ENCODE measurements at regions not wholly inside any gene's neighbourhood (a gene's known extent, or its start where the extent isn't known, plus 50 kb on each side); places are given as distances from the start of the nearest gene placed in this dataset.

GRCh38 chr7:94059746-94060145 is 55.6 kb upstream of the BET1 start:
- DNase-seq: peak; percentile 33 to 88 (median 76)
- Histone ChIP-seq H3K9me3 (replicated peaks in 1 of 2; ENCODE audit: control insufficient read depth in 1 of 2, insufficient read depth in 1 of 2, low read length in 2 of 2) (peaks cover 0 to 3% of the 10 kb centered on the region in 2 donors), H2AFZ (ENCODE audit: insufficient read depth, low read depth, low read length, poor library complexity, severe bottlenecking) (no peak overlapping the region), H3K4me3 (replicated peaks in 1 of 3; ENCODE audit: low read depth in 2 of 3, low read length in 3 of 3) (no peak overlapping the region), H4K20me1 (ENCODE audit: insufficient read depth, low read length) (no peaks in the 10 kb centered on the region), H3K4me2 (replicated peaks; ENCODE audit: extremely low read depth, low read length, poor library complexity, severe bottlenecking) (no peak overlapping the region), H3K27ac (ENCODE audit: low read depth in 1 of 2, low read length in 2 of 2) (no peak overlapping the region), H3K9ac (ENCODE audit: insufficient read depth, low read length, poor library complexity, severe bottlenecking) (no peak overlapping the region), H3K27me3 (ENCODE audit: control insufficient read depth in 2 of 2, insufficient read depth in 2 of 2, low read length in 2 of 2) (peaks cover 24 to 30% of the 10 kb centered on the region in 2 donors), H3K79me2 (ENCODE audit: insufficient read depth, low read length) (no peaks in the 10 kb centered on the region), H3K4me1 (ENCODE audit: control insufficient read depth in 1 of 2, insufficient read depth in 2 of 2, low read length in 2 of 2) (peaks cover 6 to 11% of the 10 kb centered on the region in 2 donors), H3K36me3 (replicated peaks in 1 of 2; ENCODE audit: control insufficient read depth in 1 of 2, insufficient read depth in 2 of 2, low read length in 2 of 2) (no peaks in the 10 kb centered on the region)
- Mint-ChIP-seq H3K9me3 (peaks cover 5 to 16% (median 11%) of the 10 kb centered on the region in 7 donors), H3K4me1 (peaks cover 11% of the 10 kb centered on the region), H3K27me3 (ENCODE audit: low read depth in 3 of 3) (peaks cover 15 to 33% (median 28%) of the 10 kb centered on the region in 3 donors), H3K27ac (peak overlapping the region in 2 of 7 donors; percentile 9 to 24), H3K4me3 (no peak overlapping the region), H3K36me3 (peaks cover 0 to 5% of the 10 kb centered on the region in 2 donors)
- TF ChIP-seq CTCF (IDR thresholded peaks at IDR 0.05): no peak
- intact Hi-C loops (cut with micrococcal nuclease): loop anchor here in 1 of 2 donors (10.0 kb wide), 1 partner anchor 55 kb away; the partner anchor contains the start of gene BET1
- no CpG with 5 or more reads among the region's 5 CpGs for WGBS (ENCODE audit: insufficient coverage)

DNA sequence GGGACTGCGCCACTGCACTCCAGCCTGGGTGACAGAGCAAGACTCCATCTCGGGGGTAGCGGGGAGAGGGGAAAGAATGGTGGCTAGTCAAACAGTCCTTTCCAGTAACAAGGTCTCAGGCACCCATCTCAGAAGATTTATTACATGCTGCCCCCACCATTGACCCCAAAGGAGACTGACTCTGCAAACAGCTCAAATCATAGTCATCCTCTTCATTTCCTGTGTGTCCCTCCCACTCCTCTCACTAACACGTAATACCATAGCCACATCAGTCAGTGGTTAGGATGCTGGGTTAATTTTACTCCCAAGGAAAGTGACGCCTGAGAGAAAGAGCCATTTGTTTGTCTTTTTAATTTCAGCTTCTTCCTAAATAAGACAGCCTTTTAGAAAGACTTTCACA is 56.6 kb upstream of the BET1 start:
- H3K27ac Mint-ChIP-seq: no peak overlapping the region
- peaks cover 2 to 16% (median 9%) of the 10 kb centered on the region in 7 donors for H3K9me3 Mint-ChIP-seq
- peaks cover 21 to 44% (median 36%) of the 10 kb centered on the region in 3 donors for H3K27me3 Mint-ChIP-seq (ENCODE audit: low read depth in 3 of 3)

More for the DNA sequence above, 56.6 kb upstream of the BET1 start:
- intact Hi-C loops (cut with micrococcal nuclease): loop anchor here in 1 of 2 donors (10.0 kb wide), 1 partner anchor 56 kb away; the partner anchor contains the start of gene BET1
- peak in 1 of 3 donors; percentile 44 for DNase-seq
- Histone ChIP-seq H3K27ac (ENCODE audit: low read depth in 1 of 2, low read length in 2 of 2) (no peak overlapping the region), H3K79me2 (ENCODE audit: insufficient read depth, low read length) (no peaks in the 10 kb centered on the region), H3K9ac (ENCODE audit: insufficient read depth, low read length, poor library complexity, severe bottlenecking) (no peak overlapping the region), H3K4me1 (ENCODE audit: control insufficient read depth in 1 of 2, insufficient read depth in 2 of 2, low read length in 2 of 2) (peaks cover 6 to 11% of the 10 kb centered on the region in 2 donors), H3K9me3 (replicated peaks in 1 of 2; ENCODE audit: control insufficient read depth in 1 of 2, insufficient read depth in 1 of 2, low read length in 2 of 2) (peaks cover 0 to 3% of the 10 kb centered on the region in 2 donors), H3K27me3 (ENCODE audit: control insufficient read depth in 2 of 2, insufficient read depth in 2 of 2, low read length in 2 of 2) (peaks cover 31 to 40% of the 10 kb centered on the region in 2 donors), H3K4me3 (replicated peaks in 1 of 3; ENCODE audit: low read depth in 2 of 3, low read length in 3 of 3) (no peak overlapping the region), H3K36me3 (replicated peaks in 1 of 2; ENCODE audit: control insufficient read depth in 1 of 2, insufficient read depth in 2 of 2, low read length in 2 of 2) (no peaks in the 10 kb centered on the region), H2AFZ (ENCODE audit: insufficient read depth, low read depth, low read length, poor library complexity, severe bottlenecking) (no peak overlapping the region), H4K20me1 (ENCODE audit: insufficient read depth, low read length) (no peaks in the 10 kb centered on the region), H3K4me2 (replicated peaks; ENCODE audit: extremely low read depth, low read length, poor library complexity, severe bottlenecking) (no peak overlapping the region)
- WGBS (ENCODE audit: insufficient coverage): no CpG with 5 or more reads among the region's 5 CpGs
- Mint-ChIP-seq H3K36me3 (peaks cover 0 to 3% of the 10 kb centered on the region in 2 donors), H3K4me1 (peaks cover 11% of the 10 kb centered on the region), H3K4me3 (peak overlapping the region in 1 of 2 donors; percentile 22)
- TF ChIP-seq CTCF (IDR thresholded peaks at IDR 0.05): no peak

Data from CD14-positive monocyte (primary cell).